ENCODE measurements at regions not wholly inside any gene's neighbourhood (a gene's known extent, or its start where the extent isn't known, plus 50 kb on each side); places are given as distances from the start of the nearest gene placed in this dataset.

DNA sequence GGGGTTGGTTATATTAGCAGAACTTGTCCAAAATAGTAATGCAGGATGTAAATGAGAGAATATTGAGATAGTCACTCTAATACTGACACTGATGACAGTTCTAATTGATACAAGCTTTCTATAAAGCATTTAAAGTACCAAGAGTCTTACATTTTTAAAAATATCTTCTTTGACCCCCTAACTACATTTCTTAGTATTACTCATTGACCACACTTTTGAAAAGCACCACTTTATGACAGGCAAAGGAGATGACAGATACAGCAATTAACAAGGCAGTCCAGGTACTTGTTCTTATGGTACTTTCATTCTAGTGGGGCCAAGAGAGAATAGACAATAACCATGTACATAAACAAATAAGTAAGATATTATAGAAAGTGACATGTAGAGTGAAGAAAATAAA lies 139.4 kb upstream of the EYA4 start:
- intact Hi-C loops (cut with micrococcal nuclease): no loop called here
- H2AFZ ChIP-seq (ENCODE audit: low read depth, low read length): no peak overlapping the region
- H3K27ac ChIP-seq (ENCODE audit: insufficient read depth, low read depth, low read length): no peak overlapping the region
- H3K36me3 ChIP-seq (ENCODE audit: control insufficient read depth in 2 of 2, extremely low read depth in 1 of 2, insufficient read depth in 2 of 2, low read length in 2 of 2): no peaks in the 10 kb centered on the region
- no peaks in the 10 kb centered on the region for H3K27me3 ChIP-seq (ENCODE audit: control insufficient read depth in 2 of 2, insufficient read depth in 2 of 2, low read length in 2 of 2)
- no peaks in the 10 kb centered on the region for H3K79me2 ChIP-seq (ENCODE audit: control insufficient read depth, insufficient read depth, low read length)
- H3K4me3 ChIP-seq (replicated peaks in 1 of 3; ENCODE audit: insufficient read depth in 1 of 3, low read depth in 1 of 3, low read length in 3 of 3): no peak overlapping the region
- FAIRE-seq (no peak), DNase-seq (ENCODE audit: low read depth, low spot score) (no peak)
- BruUV-seq (replicated peaks): no TSS peak
- no peak overlapping the region for H3K4me2 ChIP-seq (ENCODE audit: insufficient read depth, low read length)
- no peaks in the 10 kb centered on the region for H3K4me1 ChIP-seq (ENCODE audit: control insufficient read depth, extremely low read depth, insufficient read depth, low read length)
- H3K9me3 ChIP-seq (replicated peaks; ENCODE audit: control insufficient read depth, insufficient read depth, low read length): no peaks in the 10 kb centered on the region
- H3K9ac ChIP-seq (replicated peaks; ENCODE audit: extremely low read depth, insufficient read depth, low read length): no peak overlapping the region
- TF ChIP-seq EZH2 (IDR thresholded peaks at IDR 0.05; ENCODE audit: borderline replicate concordance, low read depth, low read length, severe bottlenecking) (no peak), JUN (IDR thresholded peaks at IDR 0.05; ENCODE audit: borderline replicate concordance, insufficient read depth, insufficient read length, low read depth) (no peak), GATA2 (IDR thresholded peaks at IDR 0.05; ENCODE audit: insufficient read depth, insufficient read length, low read depth, low read length) (no peak), POLR2A (IDR thresholded peaks at IDR 0.05; ENCODE audit: low read depth, low read length) (no peak), POLR2AphosphoS5 (IDR thresholded peaks at IDR 0.05; ENCODE audit: insufficient read depth, low read depth, low read length) (no peak), FOS (IDR thresholded peaks at IDR 0.05; ENCODE audit: borderline replicate concordance, insufficient read depth, low read length) (no peak), MYC (IDR thresholded peaks at IDR 0.05; ENCODE audit: low read depth, low read length) (no peak)
- TF ChIP-seq, protein P1, sequence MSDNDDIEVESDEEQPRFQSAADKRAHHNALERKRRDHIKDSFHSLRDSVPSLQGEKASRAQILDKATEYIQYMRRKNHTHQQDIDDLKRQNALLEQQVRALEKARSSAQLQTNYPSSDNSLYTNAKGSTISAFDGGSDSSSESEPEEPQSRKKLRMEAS (IDR thresholded peaks at IDR 0.05; ENCODE audit: insufficient read depth, insufficient read length): no peak
- TF ChIP-seq, protein P2, sequence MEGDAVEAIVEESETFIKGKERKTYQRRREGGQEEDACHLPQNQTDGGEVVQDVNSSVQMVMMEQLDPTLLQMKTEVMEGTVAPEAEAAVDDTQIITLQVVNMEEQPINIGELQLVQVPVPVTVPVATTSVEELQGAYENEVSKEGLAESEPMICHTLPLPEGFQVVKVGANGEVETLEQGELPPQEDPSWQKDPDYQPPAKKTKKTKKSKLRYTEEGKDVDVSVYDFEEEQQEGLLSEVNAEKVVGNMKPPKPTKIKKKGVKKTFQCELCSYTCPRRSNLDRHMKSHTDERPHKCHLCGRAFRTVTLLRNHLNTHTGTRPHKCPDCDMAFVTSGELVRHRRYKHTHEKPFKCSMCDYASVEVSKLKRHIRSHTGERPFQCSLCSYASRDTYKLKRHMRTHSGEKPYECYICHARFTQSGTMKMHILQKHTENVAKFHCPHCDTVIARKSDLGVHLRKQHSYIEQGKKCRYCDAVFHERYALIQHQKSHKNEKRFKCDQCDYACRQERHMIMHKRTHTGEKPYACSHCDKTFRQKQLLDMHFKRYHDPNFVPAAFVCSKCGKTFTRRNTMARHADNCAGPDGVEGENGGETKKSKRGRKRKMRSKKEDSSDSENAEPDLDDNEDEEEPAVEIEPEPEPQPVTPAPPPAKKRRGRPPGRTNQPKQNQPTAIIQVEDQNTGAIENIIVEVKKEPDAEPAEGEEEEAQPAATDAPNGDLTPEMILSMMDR (IDR thresholded peaks at IDR 0.05; ENCODE audit: extremely low read depth in 1 of 2, insufficient read depth in 1 of 2, low read depth in 1 of 2, low read length in 2 of 2): no peak
- dilution Hi-C loops (cut with MboI; ENCODE audit: extremely low pct_ligation_motif_present, low sequenced_read_pairs): no loop called here
- no peaks in the 10 kb centered on the region for H4K20me1 ChIP-seq (replicated peaks; ENCODE audit: control insufficient read depth, extremely low read depth, insufficient read depth, low read length)
- ChIA-PET CTCF (no interaction called here), POLR2A (no interaction called here)
- no peaks in the 10 kb centered on the region for H3K9me1 ChIP-seq (replicated peaks; ENCODE audit: control insufficient read depth, extremely low read depth, insufficient read depth, low read length)

All from endothelial cell of umbilical vein (primary cell).